DOHH2 (cell line): ENCODE measurements at regions not wholly inside any gene's neighbourhood (a gene's known extent, or its start where the extent isn't known, plus 50 kb on each side); places are given as distances from the start of the nearest gene placed in this dataset.

Source experiments
- EZH2phosphoT487 ChIP-seq: fragments of 200-600 bp; sonication (generic); IDR thresholded peaks from 2 replicates; pipeline ENCODE4 v1.6.1; 2017; ENCODE audit warnings: borderline replicate concordance, mild to moderate bottlenecking, antibody characterized with exemption, low read length, moderate library complexity, mixed read lengths
- TF ChIP-seq, protein P1 (sequence below): fragments of 200-600 bp; sonication (generic); IDR thresholded peaks from one replicate; pipeline ENCODE4 v1.5.1; 2014; ENCODE audit warnings: antibody characterized with exemption, mild to moderate bottlenecking, low read depth, low read length; ENCODE audit not compliant: poor library complexity, severe bottlenecking

DNA sequence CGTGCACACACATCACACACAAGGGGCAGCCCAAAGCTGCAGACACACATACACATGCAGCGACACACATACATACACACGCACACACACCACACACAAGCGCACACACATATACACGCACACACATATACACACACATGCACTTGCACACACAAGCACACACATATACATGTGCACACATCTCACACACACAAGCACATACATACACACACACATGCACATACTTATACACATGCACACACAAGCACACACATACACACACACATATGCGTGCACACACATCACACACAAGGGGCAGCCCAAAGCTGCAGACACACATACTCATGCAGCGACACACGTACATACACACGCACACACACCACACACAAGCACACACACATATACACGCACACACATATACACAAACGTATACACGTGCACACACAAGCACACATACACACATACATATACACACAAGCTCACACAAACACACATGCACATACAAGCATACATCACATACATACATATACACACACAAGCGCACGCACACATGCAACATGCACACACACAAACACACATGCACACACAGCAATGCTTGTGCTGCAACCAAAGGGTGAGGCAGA is 178.8 kb upstream of the PFKP start:
- TF ChIP-seq, protein P1, sequence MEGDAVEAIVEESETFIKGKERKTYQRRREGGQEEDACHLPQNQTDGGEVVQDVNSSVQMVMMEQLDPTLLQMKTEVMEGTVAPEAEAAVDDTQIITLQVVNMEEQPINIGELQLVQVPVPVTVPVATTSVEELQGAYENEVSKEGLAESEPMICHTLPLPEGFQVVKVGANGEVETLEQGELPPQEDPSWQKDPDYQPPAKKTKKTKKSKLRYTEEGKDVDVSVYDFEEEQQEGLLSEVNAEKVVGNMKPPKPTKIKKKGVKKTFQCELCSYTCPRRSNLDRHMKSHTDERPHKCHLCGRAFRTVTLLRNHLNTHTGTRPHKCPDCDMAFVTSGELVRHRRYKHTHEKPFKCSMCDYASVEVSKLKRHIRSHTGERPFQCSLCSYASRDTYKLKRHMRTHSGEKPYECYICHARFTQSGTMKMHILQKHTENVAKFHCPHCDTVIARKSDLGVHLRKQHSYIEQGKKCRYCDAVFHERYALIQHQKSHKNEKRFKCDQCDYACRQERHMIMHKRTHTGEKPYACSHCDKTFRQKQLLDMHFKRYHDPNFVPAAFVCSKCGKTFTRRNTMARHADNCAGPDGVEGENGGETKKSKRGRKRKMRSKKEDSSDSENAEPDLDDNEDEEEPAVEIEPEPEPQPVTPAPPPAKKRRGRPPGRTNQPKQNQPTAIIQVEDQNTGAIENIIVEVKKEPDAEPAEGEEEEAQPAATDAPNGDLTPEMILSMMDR, result no peak
- TF ChIP-seq EZH2phosphoT487, result no peak
